ENCODE measurements at regions not wholly inside any gene's neighbourhood (a gene's known extent, or its start where the extent isn't known, plus 50 kb on each side); places are given as distances from the start of the nearest gene placed in this dataset.

GRCh38 chr10:44478040-44478439, 93.1 kb upstream of the CXCL12 start:
- H3K4me1 ChIP-seq (ENCODE audit: insufficient read depth, low read length): peaks cover 16% of the 10 kb centered on the region
- no peaks in the 10 kb centered on the region for H3K9me3 ChIP-seq (ENCODE audit: low read length)
- no peaks in the 10 kb centered on the region for H3K27me3 ChIP-seq (ENCODE audit: control insufficient read depth in 1 of 2, insufficient read depth in 2 of 2, low read length in 2 of 2)
- H3K9ac ChIP-seq (ENCODE audit: low read length): no peak overlapping the region
- no peaks in the 10 kb centered on the region for H3K36me3 ChIP-seq (ENCODE audit: insufficient read depth, low read length)
- H3K4me3 ChIP-seq (ENCODE audit: low read depth in 1 of 2, low read length in 2 of 2): no peak overlapping the region
- H3K27ac ChIP-seq (ENCODE audit: low read depth, low read length): no peak overlapping the region

DNA sequence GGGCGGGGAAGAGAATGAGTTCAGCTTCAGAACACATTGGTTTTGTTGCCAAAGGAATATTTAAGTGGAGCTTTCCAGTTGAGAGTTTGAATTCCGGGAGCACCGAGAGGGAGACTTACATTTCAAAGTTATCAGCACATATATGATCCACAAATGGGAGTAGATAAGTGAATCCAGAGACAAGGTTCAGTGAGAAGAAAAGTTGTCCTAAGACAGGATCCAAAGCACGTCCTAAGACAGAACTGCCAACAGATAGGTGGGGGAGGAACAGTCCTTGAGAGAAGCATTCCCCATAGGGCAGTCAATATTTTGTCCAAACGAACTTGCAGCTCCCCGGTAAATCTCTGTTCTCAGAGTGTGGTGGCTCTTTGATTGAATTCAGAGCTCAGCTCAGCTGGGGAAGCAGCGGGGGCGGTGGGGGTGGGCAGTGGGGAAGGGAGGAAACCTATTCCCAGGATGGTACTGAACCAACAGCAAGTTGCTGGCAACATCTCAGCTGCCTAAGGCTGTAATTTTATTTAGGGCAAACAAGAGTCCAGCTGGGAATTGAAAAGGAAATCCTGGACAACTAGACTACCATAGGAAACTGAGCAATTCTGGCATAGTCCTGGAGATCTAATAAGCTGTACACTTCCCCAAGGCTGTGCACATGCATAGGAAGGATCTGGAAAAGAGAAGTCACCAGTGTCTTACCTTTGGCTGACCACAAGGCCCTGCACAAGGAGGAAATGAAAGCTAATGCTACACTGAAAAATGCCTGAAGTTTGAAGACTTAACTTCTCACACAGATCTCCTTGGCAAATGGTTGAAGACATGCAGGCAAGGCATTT, 94.2 kb upstream of the CXCL12 start:
- Histone ChIP-seq H3K4me1 (ENCODE audit: insufficient read depth, low read length) (peaks cover 16% of the 10 kb centered on the region), H3K27ac (ENCODE audit: low read depth, low read length) (no peak overlapping the region), H3K9ac (ENCODE audit: low read length) (no peak overlapping the region), H3K36me3 (ENCODE audit: insufficient read depth, low read length) (no peaks in the 10 kb centered on the region), H3K9me3 (ENCODE audit: low read length) (no peaks in the 10 kb centered on the region), H3K4me3 (ENCODE audit: low read depth in 1 of 2, low read length in 2 of 2) (no peak overlapping the region), H3K27me3 (ENCODE audit: control insufficient read depth in 1 of 2, insufficient read depth in 2 of 2, low read length in 2 of 2) (no peaks in the 10 kb centered on the region)

DNA sequence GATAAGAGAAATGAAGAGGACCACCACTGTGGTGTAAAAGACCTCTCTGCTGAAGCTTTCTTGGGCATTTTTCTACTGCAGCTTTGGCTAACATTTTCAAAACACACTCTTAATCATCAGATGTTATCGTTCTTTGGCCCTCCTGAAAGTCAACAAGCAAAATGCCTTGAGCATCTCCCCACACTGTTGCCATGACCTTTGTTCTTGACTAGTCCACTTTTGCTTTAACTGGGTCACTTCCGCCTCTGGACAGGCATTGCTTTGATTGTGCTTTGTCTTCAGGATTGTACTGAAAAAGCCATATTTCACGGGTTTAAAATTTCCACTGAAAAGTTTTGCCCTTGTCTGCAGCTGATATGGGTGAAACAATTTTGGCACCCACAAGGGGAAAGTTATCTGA, 107.8 kb upstream of the CXCL12 start:
- Histone ChIP-seq H3K9me3 (ENCODE audit: low read length) (no peaks in the 10 kb centered on the region), H3K36me3 (ENCODE audit: insufficient read depth, low read length) (no peaks in the 10 kb centered on the region), H3K27me3 (ENCODE audit: control insufficient read depth in 1 of 2, insufficient read depth in 2 of 2, low read length in 2 of 2) (no peaks in the 10 kb centered on the region), H3K4me3 (ENCODE audit: low read depth in 1 of 2, low read length in 2 of 2) (no peak overlapping the region), H3K9ac (ENCODE audit: low read length) (no peak overlapping the region), H3K4me1 (ENCODE audit: insufficient read depth, low read length) (no peaks in the 10 kb centered on the region), H3K27ac (ENCODE audit: low read depth, low read length) (no peak overlapping the region)

GRCh38 chr10:44498222-44498621, 113.3 kb upstream of the CXCL12 start:
- no peaks in the 10 kb centered on the region for H3K27me3 ChIP-seq (ENCODE audit: control insufficient read depth in 1 of 2, insufficient read depth in 2 of 2, low read length in 2 of 2)
- no peak overlapping the region for H3K27ac ChIP-seq (ENCODE audit: low read depth, low read length)
- no peaks in the 10 kb centered on the region for H3K9me3 ChIP-seq (ENCODE audit: low read length)
- H3K4me3 ChIP-seq (ENCODE audit: low read depth in 1 of 2, low read length in 2 of 2): no peak overlapping the region
- H3K9ac ChIP-seq (ENCODE audit: low read length): no peak overlapping the region
- H3K4me1 ChIP-seq (ENCODE audit: insufficient read depth, low read length): no peaks in the 10 kb centered on the region
- H3K36me3 ChIP-seq (ENCODE audit: insufficient read depth, low read length): no peaks in the 10 kb centered on the region

- no peaks in the 10 kb centered on the region for H3K36me3 ChIP-seq (ENCODE audit: insufficient read depth, low read length)
These were observed 115.6 kb upstream of the CXCL12 start for GRCh38 chr10:44500451-44500850.

GRCh38 chr10:44506386-44506785, 121.5 kb upstream of the CXCL12 start:
- H3K27ac ChIP-seq (ENCODE audit: low read depth, low read length): no peak overlapping the region
- H3K27me3 ChIP-seq (ENCODE audit: control insufficient read depth in 1 of 2, insufficient read depth in 2 of 2, low read length in 2 of 2): no peaks in the 10 kb centered on the region
- no peaks in the 10 kb centered on the region for H3K4me1 ChIP-seq (ENCODE audit: insufficient read depth, low read length)
- H3K4me3 ChIP-seq (ENCODE audit: low read depth in 1 of 2, low read length in 2 of 2): no peak overlapping the region
- no peaks in the 10 kb centered on the region for H3K9me3 ChIP-seq (ENCODE audit: low read length)
- no peak overlapping the region for H3K9ac ChIP-seq (ENCODE audit: low read length)
- H3K36me3 ChIP-seq (ENCODE audit: insufficient read depth, low read length): no peaks in the 10 kb centered on the region

More at GRCh38 chr10:44500451-44500850, 115.6 kb upstream of the CXCL12 start:
- Histone ChIP-seq H3K4me1 (ENCODE audit: insufficient read depth, low read length) (no peaks in the 10 kb centered on the region), H3K27me3 (ENCODE audit: control insufficient read depth in 1 of 2, insufficient read depth in 2 of 2, low read length in 2 of 2) (no peaks in the 10 kb centered on the region), H3K9ac (ENCODE audit: low read length) (no peak overlapping the region), H3K9me3 (ENCODE audit: low read length) (no peaks in the 10 kb centered on the region), H3K4me3 (ENCODE audit: low read depth in 1 of 2, low read length in 2 of 2) (no peak overlapping the region), H3K27ac (ENCODE audit: low read depth, low read length) (no peak overlapping the region)

DNA sequence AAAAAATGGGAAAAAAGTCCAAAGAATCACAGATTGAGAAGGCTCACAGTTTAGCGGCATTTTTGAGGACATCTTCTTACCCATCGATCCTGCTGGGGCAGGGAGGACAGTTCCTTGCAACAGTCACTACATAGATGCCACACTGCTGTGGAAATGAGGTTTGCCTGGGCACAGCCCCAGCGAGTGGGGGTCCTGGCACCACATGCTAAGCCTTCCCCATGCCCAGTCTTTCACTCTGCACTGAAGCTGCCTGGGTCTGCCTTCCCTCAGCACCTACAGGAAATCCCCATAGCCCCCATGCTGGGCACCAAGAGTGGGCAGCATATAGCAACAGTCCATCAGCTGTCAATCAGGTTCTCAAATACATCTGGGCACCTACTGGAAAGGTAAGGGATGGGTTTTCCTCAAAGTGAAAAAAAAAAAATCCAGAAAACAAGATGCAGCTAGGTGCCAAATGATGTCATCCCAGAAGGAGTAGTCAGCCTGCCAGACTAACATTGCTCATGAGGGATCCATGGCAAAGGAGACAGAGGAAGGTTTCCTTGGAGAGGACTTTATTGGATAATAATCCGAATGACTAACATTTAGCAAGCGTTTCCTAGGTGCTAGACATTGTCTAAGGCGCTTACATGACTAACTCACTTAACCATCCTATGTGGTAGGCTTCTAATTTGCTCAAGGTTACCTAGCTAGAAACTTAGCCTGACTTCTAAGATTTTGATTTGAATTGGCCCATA, 125.7 kb upstream of the CXCL12 start:
- no peak overlapping the region for H3K9ac ChIP-seq (ENCODE audit: low read length)
- no peaks in the 10 kb centered on the region for H3K9me3 ChIP-seq (ENCODE audit: low read length)
- no peak overlapping the region for H3K4me3 ChIP-seq (ENCODE audit: low read depth in 1 of 2, low read length in 2 of 2)
- H3K27ac ChIP-seq (ENCODE audit: low read depth, low read length): no peak overlapping the region
- H3K4me1 ChIP-seq (ENCODE audit: insufficient read depth, low read length): peaks cover 19% of the 10 kb centered on the region
- H3K27me3 ChIP-seq (ENCODE audit: control insufficient read depth in 1 of 2, insufficient read depth in 2 of 2, low read length in 2 of 2): no peaks in the 10 kb centered on the region
- no peaks in the 10 kb centered on the region for H3K36me3 ChIP-seq (ENCODE audit: insufficient read depth, low read length)

DNA sequence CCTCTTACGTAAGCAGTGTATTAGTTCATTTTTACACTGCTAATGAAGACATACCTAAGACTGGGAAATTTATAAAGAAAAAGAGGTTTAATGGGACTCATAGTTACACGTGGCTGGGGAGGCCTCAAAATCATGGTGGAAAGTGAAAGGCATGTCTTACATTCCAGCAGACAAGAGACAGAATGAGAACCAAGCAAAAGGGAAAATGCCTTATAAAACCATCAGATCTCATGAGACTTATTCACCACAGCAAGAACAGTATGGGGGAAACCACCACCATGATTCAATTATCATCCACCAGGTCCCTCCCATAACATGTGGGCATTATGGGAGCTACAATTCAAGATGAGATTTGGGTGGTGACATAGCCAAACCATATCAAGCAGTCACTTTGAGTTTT, 126.3 kb upstream of the CXCL12 start:
- H3K36me3 ChIP-seq (ENCODE audit: insufficient read depth, low read length): no peaks in the 10 kb centered on the region
- H3K4me1 ChIP-seq (ENCODE audit: insufficient read depth, low read length): peaks cover 19% of the 10 kb centered on the region
- no peaks in the 10 kb centered on the region for H3K27me3 ChIP-seq (ENCODE audit: control insufficient read depth in 1 of 2, insufficient read depth in 2 of 2, low read length in 2 of 2)
- no peak overlapping the region for H3K27ac ChIP-seq (ENCODE audit: low read depth, low read length)
- no peaks in the 10 kb centered on the region for H3K9me3 ChIP-seq (ENCODE audit: low read length)
- H3K4me3 ChIP-seq (ENCODE audit: low read depth in 1 of 2, low read length in 2 of 2): no peak overlapping the region
- H3K9ac ChIP-seq (ENCODE audit: low read length): no peak overlapping the region

DNA sequence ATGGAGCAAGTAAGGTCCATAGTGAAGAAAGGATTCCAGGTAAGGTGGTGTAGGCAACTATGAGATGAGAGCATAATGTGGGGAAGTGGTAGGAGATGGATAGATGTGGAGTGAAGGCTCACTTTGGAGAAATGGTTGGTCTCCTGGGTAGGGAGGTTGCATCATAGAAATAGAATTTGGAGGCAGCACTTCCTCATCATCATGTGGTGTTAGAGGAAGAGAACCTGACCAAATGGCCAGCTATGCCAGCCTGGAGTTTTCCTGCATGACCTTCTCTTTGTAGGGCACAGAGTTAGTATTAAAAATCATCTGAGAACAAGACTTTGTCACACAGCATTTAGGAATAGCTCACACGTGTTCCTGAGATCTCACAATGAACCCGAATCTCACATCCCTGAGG, 126.7 kb upstream of the CXCL12 start:
- Histone ChIP-seq H3K9me3 (ENCODE audit: low read length) (no peaks in the 10 kb centered on the region), H3K4me1 (ENCODE audit: insufficient read depth, low read length) (peaks cover 19% of the 10 kb centered on the region), H3K9ac (ENCODE audit: low read length) (no peak overlapping the region), H3K4me3 (ENCODE audit: low read depth in 1 of 2, low read length in 2 of 2) (no peak overlapping the region), H3K27ac (ENCODE audit: low read depth, low read length) (no peak overlapping the region), H3K27me3 (ENCODE audit: control insufficient read depth in 1 of 2, insufficient read depth in 2 of 2, low read length in 2 of 2) (no peaks in the 10 kb centered on the region), H3K36me3 (ENCODE audit: insufficient read depth, low read length) (no peaks in the 10 kb centered on the region)

DNA sequence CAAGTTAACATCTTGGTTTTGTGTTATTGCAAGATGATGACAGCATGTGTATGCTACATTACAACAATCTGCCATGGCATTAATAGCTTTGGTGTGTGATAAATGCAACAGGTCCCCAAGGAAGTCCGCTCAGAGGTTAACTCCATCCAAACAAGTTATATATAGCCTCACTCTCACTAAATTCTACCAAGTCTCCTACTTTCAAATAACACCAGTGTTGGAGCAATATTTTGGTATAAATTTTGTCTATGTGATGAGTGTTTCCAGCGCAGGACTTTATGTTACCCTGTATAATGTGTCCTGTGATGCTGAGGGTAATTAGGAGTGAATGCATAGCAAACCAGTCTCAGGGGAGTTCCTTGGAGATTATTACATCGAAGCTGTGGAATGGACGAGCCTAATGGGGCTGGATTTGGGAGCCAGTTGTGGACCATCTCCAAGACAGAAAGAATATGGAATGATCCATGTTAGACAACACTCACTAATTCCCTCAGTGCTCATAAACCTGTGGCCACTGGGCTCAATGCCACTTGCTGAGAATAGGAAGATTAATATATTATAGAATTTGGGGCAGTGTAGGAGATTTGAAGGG, 127.6 kb upstream of the CXCL12 start:
- Histone ChIP-seq H3K4me1 (ENCODE audit: insufficient read depth, low read length) (peaks cover 19% of the 10 kb centered on the region), H3K36me3 (ENCODE audit: insufficient read depth, low read length) (no peaks in the 10 kb centered on the region), H3K4me3 (ENCODE audit: low read depth in 1 of 2, low read length in 2 of 2) (no peak overlapping the region), H3K27ac (ENCODE audit: low read depth, low read length) (no peak overlapping the region), H3K9me3 (ENCODE audit: low read length) (no peaks in the 10 kb centered on the region), H3K27me3 (ENCODE audit: control insufficient read depth in 1 of 2, insufficient read depth in 2 of 2, low read length in 2 of 2) (no peaks in the 10 kb centered on the region), H3K9ac (ENCODE audit: low read length) (no peak overlapping the region)

GRCh38 chr10:44513591-44513990, 128.7 kb upstream of the CXCL12 start:
- Histone ChIP-seq H3K27ac (ENCODE audit: low read depth, low read length) (no peak overlapping the region), H3K9ac (ENCODE audit: low read length) (no peak overlapping the region), H3K9me3 (ENCODE audit: low read length) (no peaks in the 10 kb centered on the region), H3K27me3 (ENCODE audit: control insufficient read depth in 1 of 2, insufficient read depth in 2 of 2, low read length in 2 of 2) (no peaks in the 10 kb centered on the region), H3K36me3 (ENCODE audit: insufficient read depth, low read length) (no peaks in the 10 kb centered on the region), H3K4me1 (ENCODE audit: insufficient read depth, low read length) (peaks cover 19% of the 10 kb centered on the region), H3K4me3 (ENCODE audit: low read depth in 1 of 2, low read length in 2 of 2) (no peak overlapping the region)

Data from muscle layer of colon (tissue), 2 donors.